Fibroblast of lung (primary cell): ENCODE measurements at regions not wholly inside any gene's neighbourhood (a gene's known extent, or its start where the extent isn't known, plus 50 kb on each side); places are given as distances from the start of the nearest gene placed in this dataset.

ENCODE experiments used
- EZH2 ChIP-seq: IDR thresholded peaks from 2 replicates; pipeline ENCODE4 v1.5.1; 2012; ENCODE audit warnings: low read length, control low read depth, mild to moderate bottlenecking; ENCODE audit errors: missing control alignments
- TF ChIP-seq, protein P1 (sequence below), 2 donors: IDR thresholded peaks in 1 of 2; conservative IDR thresholded peaks in 1 of 2; 1 replicate in 1 of 2; 2 replicates in 1 of 2; pipeline ENCODE4 v1.5.1; 2011 to 2012; ENCODE audit warnings: low read length in 2 of 2, control low read depth in 1 of 2, inconsistent platforms in 1 of 2, low read depth in 1 of 2, mild to moderate bottlenecking in 1 of 2

- TF ChIP-seq, protein P1, sequence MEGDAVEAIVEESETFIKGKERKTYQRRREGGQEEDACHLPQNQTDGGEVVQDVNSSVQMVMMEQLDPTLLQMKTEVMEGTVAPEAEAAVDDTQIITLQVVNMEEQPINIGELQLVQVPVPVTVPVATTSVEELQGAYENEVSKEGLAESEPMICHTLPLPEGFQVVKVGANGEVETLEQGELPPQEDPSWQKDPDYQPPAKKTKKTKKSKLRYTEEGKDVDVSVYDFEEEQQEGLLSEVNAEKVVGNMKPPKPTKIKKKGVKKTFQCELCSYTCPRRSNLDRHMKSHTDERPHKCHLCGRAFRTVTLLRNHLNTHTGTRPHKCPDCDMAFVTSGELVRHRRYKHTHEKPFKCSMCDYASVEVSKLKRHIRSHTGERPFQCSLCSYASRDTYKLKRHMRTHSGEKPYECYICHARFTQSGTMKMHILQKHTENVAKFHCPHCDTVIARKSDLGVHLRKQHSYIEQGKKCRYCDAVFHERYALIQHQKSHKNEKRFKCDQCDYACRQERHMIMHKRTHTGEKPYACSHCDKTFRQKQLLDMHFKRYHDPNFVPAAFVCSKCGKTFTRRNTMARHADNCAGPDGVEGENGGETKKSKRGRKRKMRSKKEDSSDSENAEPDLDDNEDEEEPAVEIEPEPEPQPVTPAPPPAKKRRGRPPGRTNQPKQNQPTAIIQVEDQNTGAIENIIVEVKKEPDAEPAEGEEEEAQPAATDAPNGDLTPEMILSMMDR (conservative IDR thresholded peaks at IDR 0.05 in 1 of 2, IDR thresholded peaks at IDR 0.05 in 1 of 2; ENCODE audit: low read depth in 1 of 2, low read length in 2 of 2), result no peak
- TF ChIP-seq EZH2, result no peak
These were observed 154.0 kb downstream of the ID4 start for GRCh38 chr6:19991176-19991575.
